ENCODE measurements at regions not wholly inside any gene's neighbourhood (a gene's known extent, or its start where the extent isn't known, plus 50 kb on each side); places are given as distances from the start of the nearest gene placed in this dataset.

GRCh38 chr11:134625631-134626030 lies 213.6 kb upstream of the B3GAT1 start:
- H3K27ac ChIP-seq (ENCODE audit: low read depth, low read length): no peak overlapping the region
- no peak for TF ChIP-seq RBBP5 (IDR thresholded peaks at IDR 0.05; ENCODE audit: borderline replicate concordance, low read depth, low read length)
- no peak for TF ChIP-seq CTCF (IDR thresholded peaks at IDR 0.05; ENCODE audit: control extremely low read depth in 1 of 3, insufficient read depth in 1 of 3, low read depth in 1 of 3, low read length in 3 of 3)
- TF ChIP-seq EP300 (IDR thresholded peaks at IDR 0.05; ENCODE audit: borderline replicate concordance in 1 of 2, low read depth in 2 of 2, low read length in 2 of 2): no peak
- TF ChIP-seq POLR2A (IDR thresholded peaks at IDR 0.05; ENCODE audit: control extremely low read depth in 1 of 2, low read depth in 2 of 2, low read length in 2 of 2): no peak
- H3K4me1 ChIP-seq (replicated peaks in 1 of 4; ENCODE audit: control insufficient read depth in 3 of 4, insufficient read depth in 4 of 4, low read length in 3 of 4): no peaks in the 10 kb centered on the region
- H2BK15ac ChIP-seq (ENCODE audit: low read length): no peak overlapping the region
- no peak overlapping the region for H4K5ac ChIP-seq (ENCODE audit: insufficient read length, low read depth, low read length)
- ChIA-PET POLR2A (ENCODE audit: partially characterized antibody) (no interaction called here), CTCF (ENCODE audit: partially characterized antibody) (interaction anchor here (1.0 to 1.9 kb wide), 6 partner anchors 9 to 106 kb away, joined by 3 to 5 read pairs (median 4); no protein-coding TSS in a partner anchor)
- H3K79me2 ChIP-seq (ENCODE audit: control insufficient read depth in 1 of 2, insufficient read depth in 2 of 2, low read length in 2 of 2): no peaks in the 10 kb centered on the region
- WGBS, 2 experiments (ENCODE audit: extremely low coverage in 1 of 2, insufficient coverage in 1 of 2, insufficient read length in 1 of 2, insufficient replicate concordance in 2 of 2, low coverage in 1 of 2, low lambda C conversion rate in 2 of 2, missing lambda C conversion rate in 1 of 2): 100% methylated on average over 3 of the region's 3 CpGs; no CpG with 5 or more reads in 1 of the 2 experiments
- H2AK5ac ChIP-seq (ENCODE audit: low read depth, low read length): no peak overlapping the region
- no peak overlapping the region for H4K91ac ChIP-seq (replicated peaks; ENCODE audit: insufficient read length, low read length)
- no peak overlapping the region for H2BK20ac ChIP-seq (ENCODE audit: low read length)
- H2BK120ac ChIP-seq (replicated peaks; ENCODE audit: low read depth, low read length): no peak overlapping the region
- H2BK12ac ChIP-seq (ENCODE audit: low read depth, low read length): no peak overlapping the region
- H3K18ac ChIP-seq (ENCODE audit: extremely low read depth, low read length): no peak overlapping the region
- FAIRE-seq (no peak), DNase-seq (ENCODE audit: low read depth in 1 of 2, low spot score in 2 of 2) (no peak)
- H3K27me3 ChIP-seq (replicated peaks in 1 of 4; ENCODE audit: control insufficient read depth in 3 of 4, extremely low read depth in 1 of 4, insufficient read depth in 3 of 4, low read length in 3 of 4): no peaks in the 10 kb centered on the region
- no peaks in the 10 kb centered on the region for H3K79me1 ChIP-seq (ENCODE audit: low read depth, low read length)
- H3K23me2 ChIP-seq (ENCODE audit: low read depth, low read length): no peaks in the 10 kb centered on the region
- no peaks in the 10 kb centered on the region for H3K36me3 ChIP-seq (ENCODE audit: control insufficient read depth in 2 of 4, insufficient read depth in 4 of 4, low read length in 3 of 4)
- no peak overlapping the region for H3K4me2 ChIP-seq (ENCODE audit: insufficient read depth in 1 of 2, low read depth in 2 of 2, low read length in 2 of 2)
- H3K4ac ChIP-seq (replicated peaks; ENCODE audit: insufficient read length, low read depth, low read length): no peak overlapping the region
- H3K4me3 ChIP-seq (ENCODE audit: extremely low read depth in 1 of 4, insufficient read depth in 2 of 4, low read depth in 3 of 4, low read length in 4 of 4): no peak overlapping the region
- H2BK5ac ChIP-seq (ENCODE audit: low read depth, low read length): no peak overlapping the region
- no peaks in the 10 kb centered on the region for H4K20me1 ChIP-seq (replicated peaks in 1 of 2; ENCODE audit: control insufficient read depth in 1 of 2, insufficient read depth in 2 of 2, low read length in 2 of 2)
- H3K14ac ChIP-seq (ENCODE audit: insufficient read length): no peak overlapping the region
- H3K9me3 ChIP-seq (ENCODE audit: insufficient read depth in 2 of 2, low read depth in 1 of 2, low read length in 1 of 2): no peaks in the 10 kb centered on the region
- no peak overlapping the region; the same call in 1 of the 2 replicates for H4K8ac ChIP-seq (ENCODE audit: extremely low read depth, insufficient read depth, low read length)
- no peak overlapping the region for H3K9ac ChIP-seq (replicated peaks in 1 of 4; ENCODE audit: extremely low read depth in 1 of 4, low read depth in 3 of 4, low read length in 3 of 4)
- no peak overlapping the region for H2AFZ ChIP-seq (ENCODE audit: low read length)
- H3K56ac ChIP-seq (replicated peaks; ENCODE audit: insufficient read length, low read depth, low read length): no peak overlapping the region
- H3K23ac ChIP-seq (ENCODE audit: insufficient read length): no peak overlapping the region
